ENCODE measurements at regions not wholly inside any gene's neighbourhood (a gene's known extent, or its start where the extent isn't known, plus 50 kb on each side); places are given as distances from the start of the nearest gene placed in this dataset.

GRCh38 chr9:107867738-107868137 lies 378.2 kb upstream of the KLF4 start:
- TF ChIP-seq USF2 (IDR thresholded peaks at IDR 0.05; ENCODE audit: low read depth, low read length) (no peak), POLR2A (IDR thresholded peaks at IDR 0.05; ENCODE audit: low read depth, low read length) (no peak), RCOR1 (IDR thresholded peaks at IDR 0.05; ENCODE audit: insufficient replicate concordance, low read length) (no peak), SMC3 (IDR thresholded peaks at IDR 0.05; ENCODE audit: low read depth, low read length) (no peak), RAD21 (IDR thresholded peaks at IDR 0.05; ENCODE audit: low read length) (no peak)
- TF ChIP-seq, protein P1, sequence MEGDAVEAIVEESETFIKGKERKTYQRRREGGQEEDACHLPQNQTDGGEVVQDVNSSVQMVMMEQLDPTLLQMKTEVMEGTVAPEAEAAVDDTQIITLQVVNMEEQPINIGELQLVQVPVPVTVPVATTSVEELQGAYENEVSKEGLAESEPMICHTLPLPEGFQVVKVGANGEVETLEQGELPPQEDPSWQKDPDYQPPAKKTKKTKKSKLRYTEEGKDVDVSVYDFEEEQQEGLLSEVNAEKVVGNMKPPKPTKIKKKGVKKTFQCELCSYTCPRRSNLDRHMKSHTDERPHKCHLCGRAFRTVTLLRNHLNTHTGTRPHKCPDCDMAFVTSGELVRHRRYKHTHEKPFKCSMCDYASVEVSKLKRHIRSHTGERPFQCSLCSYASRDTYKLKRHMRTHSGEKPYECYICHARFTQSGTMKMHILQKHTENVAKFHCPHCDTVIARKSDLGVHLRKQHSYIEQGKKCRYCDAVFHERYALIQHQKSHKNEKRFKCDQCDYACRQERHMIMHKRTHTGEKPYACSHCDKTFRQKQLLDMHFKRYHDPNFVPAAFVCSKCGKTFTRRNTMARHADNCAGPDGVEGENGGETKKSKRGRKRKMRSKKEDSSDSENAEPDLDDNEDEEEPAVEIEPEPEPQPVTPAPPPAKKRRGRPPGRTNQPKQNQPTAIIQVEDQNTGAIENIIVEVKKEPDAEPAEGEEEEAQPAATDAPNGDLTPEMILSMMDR (conservative IDR thresholded peaks at IDR 0.05; ENCODE audit: low read depth, low read length), result no peak
